CD4-positive, alpha-beta memory T cell (primary cell): ENCODE measurements at regions not wholly inside any gene's neighbourhood (a gene's known extent, or its start where the extent isn't known, plus 50 kb on each side); places are given as distances from the start of the nearest gene placed in this dataset.
"Not testable (repeated sequence)": the region's sequence is repeated elsewhere in the genome, so short reads cannot be mapped to it uniquely, and the experiment has no call there.

Experiments
- CTCF ChIA-PET: fragments of 350-600 bp; sonication (Branson Sonifier 250); formaldehyde crosslinking; loops from one replicate; lab custom pipeline; 2021; ENCODE audit warnings: inconsistent platforms; ENCODE audit not compliant: partially characterized antibody; lab: Charles Lee
- POLR2A ChIA-PET: fragments of 350-600 bp; sonication (Branson Sonifier 250); formaldehyde crosslinking; loops from one replicate; lab custom pipeline; 2021; ENCODE audit not compliant: partially characterized antibody; lab: Charles Lee
- DNase-seq, 5 donors: peaks; one replicate each; pipeline versions ENCODE4 v3.0.0 to v3.0.0-alpha.2; 2020 to 2022; ENCODE audit warnings: mixed read lengths in 1 of 5
- H3K27ac ChIP-seq: one replicate; pipeline ENCODE4 v1.7.0; 2013; ENCODE audit warnings: low read depth, low read length
- H3K27me3 ChIP-seq: 2 replicates; pipeline ENCODE4 v1.7.0; 2013; ENCODE audit warnings: mild to moderate bottlenecking, low read length, moderate library complexity; ENCODE audit not compliant: insufficient read depth
- H3K36me3 ChIP-seq: 2 replicates; pipeline ENCODE4 v1.7.0; 2013; ENCODE audit warnings: mild to moderate bottlenecking, low read length, moderate library complexity; ENCODE audit not compliant: insufficient read depth
- H3K4me1 ChIP-seq: 2 replicates; pipeline ENCODE4 v1.7.0; 2013; ENCODE audit warnings: mild to moderate bottlenecking, low read length, moderate library complexity; ENCODE audit not compliant: insufficient read depth
- H3K4me3 ChIP-seq, 2 donors: one replicate each; pipeline ENCODE4 v1.7.0; 2013; ENCODE audit warnings: low read length in 2 of 2, mild to moderate bottlenecking in 1 of 2
- H3K9me3 ChIP-seq, 2 donors: one replicate each; pipeline ENCODE4 v1.7.0; 2013; ENCODE audit warnings: low read length in 2 of 2, control low read depth in 1 of 2; ENCODE audit not compliant: control insufficient read depth in 1 of 2
- H3K27ac Mint-ChIP-seq, 7 donors: one replicate each; pipeline ENCODE4 v1.8.0; 2020 to 2021; ENCODE audit warnings: mixed read lengths in 7 of 7, mild to moderate bottlenecking in 6 of 7, inconsistent platforms in 3 of 7, moderate library complexity in 3 of 7
- H3K27me3 Mint-ChIP-seq, 2 donors: one replicate each; pipeline ENCODE4 v1.8.0; 2020 to 2021; ENCODE audit warnings: mixed read lengths in 2 of 2
- H3K36me3 Mint-ChIP-seq, 2 donors: one replicate each; pipeline ENCODE4 v1.8.0; 2020 to 2021; ENCODE audit warnings: mixed read lengths in 2 of 2, inconsistent platforms in 1 of 2, mild to moderate bottlenecking in 1 of 2
- H3K4me1 Mint-ChIP-seq, 4 donors: one replicate each; pipeline ENCODE4 v1.8.0; 2020 to 2021; ENCODE audit warnings: mixed read lengths in 4 of 4, mild to moderate bottlenecking in 1 of 4
- H3K4me3 Mint-ChIP-seq, 8 donors: one replicate each; pipeline ENCODE4 v1.8.0; 2020 to 2021; ENCODE audit warnings: mixed read lengths in 8 of 8, mild to moderate bottlenecking in 7 of 8, moderate library complexity in 6 of 8, inconsistent platforms in 3 of 8
- H3K9me3 Mint-ChIP-seq, 8 donors: one replicate each; pipeline ENCODE4 v1.8.0; 2020 to 2021; ENCODE audit warnings: mixed read lengths in 8 of 8, mild to moderate bottlenecking in 5 of 8, inconsistent platforms in 3 of 8, moderate library complexity in 1 of 8
- intact Hi-C: fragments of 100-400 bp; cut with micrococcal nuclease; formaldehyde crosslinking; loops from one replicate; pipeline ENCODE4 v1.15.1; 2023

DNA sequence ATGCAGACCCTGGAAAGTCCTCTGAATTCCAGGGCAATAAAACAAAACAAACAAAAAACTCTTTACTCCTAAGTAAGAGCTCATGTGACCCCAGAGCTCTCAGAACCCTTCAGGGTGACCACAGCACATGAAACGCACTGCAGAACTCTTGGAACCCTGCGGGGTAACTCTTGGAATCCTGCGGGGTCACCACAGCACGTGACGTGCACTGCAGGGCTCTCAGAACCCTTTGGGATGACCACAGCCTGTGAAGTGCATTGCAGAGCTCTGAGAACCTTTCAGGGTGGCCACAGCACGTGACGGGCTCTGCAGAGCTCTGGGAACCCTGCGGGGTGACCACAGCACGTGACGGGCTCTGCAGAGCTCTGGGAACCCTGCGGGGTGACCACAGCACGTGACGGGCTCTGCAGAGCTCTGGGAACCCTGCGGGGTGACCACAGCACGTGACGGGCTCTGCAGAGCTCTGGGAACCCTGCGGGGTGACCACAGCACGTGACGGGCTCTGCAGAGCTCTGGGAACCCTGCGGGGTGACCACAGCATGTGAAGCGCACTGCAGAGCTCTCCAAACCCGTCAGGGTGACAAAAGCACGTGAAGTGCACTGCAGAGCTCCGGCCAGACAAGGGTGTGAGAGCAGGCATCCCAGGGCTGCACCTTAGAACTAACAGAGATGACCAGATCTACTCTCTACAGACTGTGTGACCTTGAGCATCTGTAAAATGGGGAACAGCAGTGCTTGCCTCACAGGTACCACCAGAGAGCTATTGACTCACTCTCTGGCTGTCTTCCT lies 110.1 kb downstream of the ADRA2C start:
- H3K9me3 ChIP-seq, H3K27me3 ChIP-seq, H3K27ac Mint-ChIP-seq, H3K4me3 Mint-ChIP-seq, intact Hi-C loops, H3K36me3 Mint-ChIP-seq, H3K4me3 ChIP-seq, DNase-seq, POLR2A ChIA-PET, H3K27ac ChIP-seq, CTCF ChIA-PET, H3K36me3 ChIP-seq: not testable (repeated sequence)
- H3K9me3 Mint-ChIP-seq = peaks cover 0 to 21% (median 12%) of the 10 kb centered on the region in 8 donors
- H3K4me1 ChIP-seq = peaks cover 16% of the 10 kb centered on the region
- peaks cover 34 to 37% of the 10 kb centered on the region in 2 donors for H3K27me3 Mint-ChIP-seq
- H3K4me1 Mint-ChIP-seq = peaks cover 11 to 25% (median 14%) of the 10 kb centered on the region in 4 donors

GRCh38 chr4:3877236-3877635 lies 111.1 kb downstream of the ADRA2C start:
- POLR2A ChIA-PET = no interaction called here
- no peak for DNase-seq
- H3K27ac ChIP-seq = no peak overlapping the region
- H3K36me3 ChIP-seq = no peaks in the 10 kb centered on the region
- intact Hi-C loops = no loop called here
- Mint-ChIP-seq H3K27me3 (peaks cover 35 to 36% of the 10 kb centered on the region in 2 donors), H3K27ac (no peak overlapping the region), H3K36me3 (no peaks in the 10 kb centered on the region), H3K4me3 (no peak overlapping the region), H3K4me1 (peaks cover 11 to 25% (median 13%) of the 10 kb centered on the region in 4 donors), H3K9me3 (peaks cover 0 to 21% (median 12%) of the 10 kb centered on the region in 8 donors)
- peaks cover 16% of the 10 kb centered on the region for H3K4me1 ChIP-seq
- no peaks in the 10 kb centered on the region for H3K27me3 ChIP-seq
- H3K9me3 ChIP-seq = no peaks in the 10 kb centered on the region
- CTCF ChIA-PET = no interaction called here
- no peak overlapping the region for H3K4me3 ChIP-seq

GRCh38 chr4:3877868-3878267 lies 111.7 kb downstream of the ADRA2C start:
- no peak overlapping the region for H3K27ac ChIP-seq
- ChIA-PET CTCF (interaction anchor here (1.2 kb wide), 1 partner anchor 771 kb away, joined by 3 read pairs; no protein-coding TSS in a partner anchor), POLR2A (no interaction called here)
- H3K4me3 Mint-ChIP-seq = no peak overlapping the region
- H3K4me1 Mint-ChIP-seq = peaks cover 11 to 25% (median 13%) of the 10 kb centered on the region in 4 donors
- H3K36me3 ChIP-seq = no peaks in the 10 kb centered on the region
- H3K9me3 ChIP-seq = no peaks in the 10 kb centered on the region
- H3K4me1 ChIP-seq = peaks cover 16% of the 10 kb centered on the region
- H3K27me3 ChIP-seq = no peaks in the 10 kb centered on the region
- no peak for DNase-seq
- no peak overlapping the region for H3K27ac Mint-ChIP-seq
- H3K4me3 ChIP-seq = no peak overlapping the region
- H3K36me3 Mint-ChIP-seq = no peaks in the 10 kb centered on the region
- H3K9me3 Mint-ChIP-seq = peaks cover 0 to 21% (median 12%) of the 10 kb centered on the region in 8 donors
- intact Hi-C loops = no loop called here
- peaks cover 32 to 33% of the 10 kb centered on the region in 2 donors for H3K27me3 Mint-ChIP-seq

- Mint-ChIP-seq H3K4me3 (peak overlapping the region in 4 of 8 donors; percentile 49 to 77 (median 71)), H3K4me1 (peaks cover 11 to 25% (median 13%) of the 10 kb centered on the region in 4 donors), H3K27ac (no peak overlapping the region), H3K36me3 (no peaks in the 10 kb centered on the region), H3K9me3 (peaks cover 0 to 21% (median 12%) of the 10 kb centered on the region in 8 donors), H3K27me3 (peaks cover 27 to 30% of the 10 kb centered on the region in 2 donors)
- intact Hi-C loops = no loop called here
- no peaks in the 10 kb centered on the region for H3K27me3 ChIP-seq
- no peak overlapping the region for H3K27ac ChIP-seq
- peaks cover 16% of the 10 kb centered on the region for H3K4me1 ChIP-seq
- H3K9me3 ChIP-seq = no peaks in the 10 kb centered on the region
- CTCF ChIA-PET = interaction anchor here (0.6 to 1.2 kb wide), 2 partner anchors 601 to 772 kb away, joined by 3 read pairs; no protein-coding TSS in a partner anchor
- DNase-seq = no peak
- POLR2A ChIA-PET = no interaction called here
- H3K4me3 ChIP-seq = no peak overlapping the region
- no peaks in the 10 kb centered on the region for H3K36me3 ChIP-seq
Measured at GRCh38 chr4:3878678-3879077, 112.5 kb downstream of the ADRA2C start.

DNA sequence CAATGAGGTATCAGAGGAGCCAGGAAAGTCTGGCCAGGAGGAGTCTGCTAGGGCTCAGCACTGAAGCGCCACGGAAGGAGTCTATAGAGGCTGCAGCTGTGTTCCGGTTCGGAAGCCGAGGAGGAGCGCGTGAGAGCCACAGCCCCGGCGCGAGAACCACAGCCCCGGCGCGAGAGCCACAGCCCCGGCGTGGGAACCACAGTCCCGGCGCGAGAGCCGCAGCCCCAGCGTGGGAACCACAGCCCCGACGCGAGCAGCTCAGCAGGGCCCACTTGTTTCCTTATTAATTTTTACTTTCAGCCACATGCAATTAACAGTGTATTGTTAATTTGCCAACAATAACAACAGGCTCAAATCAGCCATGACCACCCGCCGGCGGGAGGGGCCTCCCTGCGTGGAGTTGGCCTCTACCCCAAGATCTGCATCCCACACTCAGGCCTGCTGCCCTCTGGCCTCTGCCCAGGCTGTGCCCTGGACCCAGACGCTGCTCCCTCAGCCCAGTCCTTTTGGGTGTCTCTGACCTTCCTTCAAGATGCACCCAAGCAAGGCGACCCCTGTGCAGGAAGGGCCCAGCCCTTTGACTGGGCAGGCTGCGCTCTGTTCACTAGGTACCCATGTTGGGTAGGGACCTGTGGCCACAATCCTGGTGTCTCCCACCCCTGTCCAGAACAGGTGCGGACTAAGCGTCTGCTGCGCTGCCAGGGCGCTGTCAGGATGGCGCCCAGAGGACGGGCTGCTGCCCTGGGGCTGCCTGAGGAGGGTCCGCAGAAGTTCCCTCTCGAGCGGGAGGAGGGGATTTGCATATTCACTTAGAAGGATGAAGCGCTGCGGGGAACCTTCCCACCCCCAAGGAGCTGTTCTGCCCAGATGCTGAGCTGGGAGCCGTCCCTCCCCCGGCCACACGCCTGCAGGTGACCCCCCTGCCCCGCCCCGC lies 113.8 kb downstream of the ADRA2C start:
- Mint-ChIP-seq H3K27ac (peak overlapping the region in 1 of 7 donors; percentile 47), H3K27me3 (peaks cover 27 to 34% of the 10 kb centered on the region in 2 donors), H3K4me1 (peaks cover 11 to 25% (median 13%) of the 10 kb centered on the region in 4 donors), H3K9me3 (peaks cover 0 to 21% (median 12%) of the 10 kb centered on the region in 8 donors), H3K36me3 (no peaks in the 10 kb centered on the region), H3K4me3 (peak overlapping the region; percentile 49 to 77 (median 70))
- Histone ChIP-seq H3K9me3 (no peaks in the 10 kb centered on the region), H3K27me3 (no peaks in the 10 kb centered on the region), H3K4me3 (no peak overlapping the region), H3K27ac (no peak overlapping the region), H3K36me3 (no peaks in the 10 kb centered on the region), H3K4me1 (peaks cover 16% of the 10 kb centered on the region)
- POLR2A ChIA-PET = no interaction called here
- peak in 4 of 5 donors; percentile 11 to 46 (median 22) for DNase-seq
- intact Hi-C loops = no loop called here
- CTCF ChIA-PET = interaction anchor here (0.5 to 1.9 kb wide), 12 partner anchors 12 to 772 kb away, joined by 3 to 9 read pairs (median 4); partner anchors contain the start of gene HGFAC

GRCh38 chr4:3880615-3881120 lies 114.5 kb downstream of the ADRA2C start:
- peaks cover 16% of the 10 kb centered on the region for H3K4me1 ChIP-seq
- Mint-ChIP-seq H3K9me3 (peaks cover 0 to 21% (median 12%) of the 10 kb centered on the region in 8 donors), H3K27ac (no peak overlapping the region), H3K27me3 (peaks cover 25 to 37% of the 10 kb centered on the region in 2 donors), H3K4me3 (peak overlapping the region in 4 of 8 donors; percentile 56 to 77 (median 72)), H3K36me3 (no peaks in the 10 kb centered on the region), H3K4me1 (peaks cover 11 to 25% (median 13%) of the 10 kb centered on the region in 4 donors)
- H3K27ac ChIP-seq = no peak overlapping the region
- POLR2A ChIA-PET = no interaction called here
- DNase-seq = peak; percentile 51 to 61 (median 57)
- intact Hi-C loops = no loop called here
- CTCF ChIA-PET = interaction anchor here (0.8 to 1.9 kb wide), 12 partner anchors 13 to 773 kb away, joined by 3 to 9 read pairs (median 4); partner anchors contain the start of gene HGFAC
- H3K27me3 ChIP-seq = no peaks in the 10 kb centered on the region
- H3K9me3 ChIP-seq = no peaks in the 10 kb centered on the region
- no peak overlapping the region for H3K4me3 ChIP-seq
- no peaks in the 10 kb centered on the region for H3K36me3 ChIP-seq
